Body of pancreas (tissue), 4 donors: ENCODE measurements at regions not wholly inside any gene's neighbourhood (a gene's known extent, or its start where the extent isn't known, plus 50 kb on each side); places are given as distances from the start of the nearest gene placed in this dataset.

ENCODE experiments used
- POLR2A ChIP-seq, 3 donors: fragments of 450-650 bp; IDR thresholded peaks; one replicate each; pipeline ENCODE4 v1.6.1; 2016; ENCODE audit warnings: antibody characterized with exemption in 3 of 3, mild to moderate bottlenecking in 2 of 3
- TF ChIP-seq, protein P1 (sequence below), 7 experiments: fragments of 450-650 bp in 4 of 7; fragments of 200-600 bp in 3 of 7; sonication (generic) in 3 of 7; IDR thresholded peaks; one replicate each; pipeline ENCODE4 v1.5.1; 2016 to 2019; ENCODE audit warnings: antibody characterized with exemption in 7 of 7

DNA sequence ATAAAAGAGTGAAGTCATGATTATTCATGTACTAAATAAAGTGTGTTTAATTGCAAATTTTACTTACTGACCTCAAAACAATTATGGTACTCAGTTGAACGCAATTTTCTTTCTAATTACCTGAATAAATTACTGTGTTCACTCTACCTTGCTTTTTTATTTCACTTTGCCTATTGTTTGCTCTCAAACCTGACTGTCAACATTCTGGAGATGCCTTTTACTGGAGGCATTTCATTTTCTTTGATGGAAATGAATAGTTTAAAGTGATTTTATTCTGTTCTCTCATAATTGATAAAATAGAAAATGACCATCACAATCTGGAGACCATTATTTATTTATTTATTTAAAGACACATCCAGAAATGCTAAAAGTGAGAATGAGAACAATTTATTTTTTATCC lies 811.5 kb upstream of the ATXN8OS start:
- TF ChIP-seq POLR2A (IDR thresholded peaks at IDR 0.05): no peak
- TF ChIP-seq, protein P1, sequence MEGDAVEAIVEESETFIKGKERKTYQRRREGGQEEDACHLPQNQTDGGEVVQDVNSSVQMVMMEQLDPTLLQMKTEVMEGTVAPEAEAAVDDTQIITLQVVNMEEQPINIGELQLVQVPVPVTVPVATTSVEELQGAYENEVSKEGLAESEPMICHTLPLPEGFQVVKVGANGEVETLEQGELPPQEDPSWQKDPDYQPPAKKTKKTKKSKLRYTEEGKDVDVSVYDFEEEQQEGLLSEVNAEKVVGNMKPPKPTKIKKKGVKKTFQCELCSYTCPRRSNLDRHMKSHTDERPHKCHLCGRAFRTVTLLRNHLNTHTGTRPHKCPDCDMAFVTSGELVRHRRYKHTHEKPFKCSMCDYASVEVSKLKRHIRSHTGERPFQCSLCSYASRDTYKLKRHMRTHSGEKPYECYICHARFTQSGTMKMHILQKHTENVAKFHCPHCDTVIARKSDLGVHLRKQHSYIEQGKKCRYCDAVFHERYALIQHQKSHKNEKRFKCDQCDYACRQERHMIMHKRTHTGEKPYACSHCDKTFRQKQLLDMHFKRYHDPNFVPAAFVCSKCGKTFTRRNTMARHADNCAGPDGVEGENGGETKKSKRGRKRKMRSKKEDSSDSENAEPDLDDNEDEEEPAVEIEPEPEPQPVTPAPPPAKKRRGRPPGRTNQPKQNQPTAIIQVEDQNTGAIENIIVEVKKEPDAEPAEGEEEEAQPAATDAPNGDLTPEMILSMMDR (IDR thresholded peaks at IDR 0.05): no peak
